Parathyroid adenoma (tissue), 2 donors: ENCODE measurements at regions not wholly inside any gene's neighbourhood (a gene's known extent, or its start where the extent isn't known, plus 50 kb on each side); places are given as distances from the start of the nearest gene placed in this dataset.

Source experiments
- H2AFZ ChIP-seq: fragments of 300-600 bp; sonication (generic); one replicate; pipeline ENCODE4 v1.7.0; 2017; ENCODE audit warnings: antibody characterized with exemption, mild to moderate bottlenecking
- H3K27ac ChIP-seq: fragments of 300-600 bp; sonication (generic); one replicate; pipeline ENCODE4 v1.7.0; 2017
- H3K27me3 ChIP-seq: fragments of 300-600 bp; sonication (generic); one replicate; pipeline ENCODE4 v1.7.0; 2017; ENCODE audit warnings: low read length; ENCODE audit not compliant: control insufficient read depth, insufficient read depth
- H3K36me3 ChIP-seq: fragments of 300-600 bp; sonication (generic); one replicate; pipeline ENCODE4 v1.7.0; 2017; ENCODE audit warnings: low read length; ENCODE audit not compliant: control insufficient read depth, insufficient read depth
- H3K4me1 ChIP-seq: fragments of 300-600 bp; sonication (generic); one replicate; pipeline ENCODE4 v1.7.0; 2017; ENCODE audit warnings: control low read depth
- H3K4me2 ChIP-seq: fragments of 300-600 bp; sonication (generic); one replicate; pipeline ENCODE4 v1.7.0; 2017; ENCODE audit warnings: low read length
- H3K4me3 ChIP-seq: fragments of 300-600 bp; sonication (generic); one replicate; pipeline ENCODE4 v1.7.0; 2017; ENCODE audit warnings: low read depth, low read length
- H3K79me2 ChIP-seq: fragments of 300-600 bp; sonication (generic); one replicate; pipeline ENCODE4 v1.7.0; 2017; ENCODE audit warnings: control low read depth
- H3K9ac ChIP-seq: fragments of 300-600 bp; sonication (generic); one replicate; pipeline ENCODE4 v1.7.0; 2017; ENCODE audit warnings: mild to moderate bottlenecking
- H3K9me3 ChIP-seq: fragments of 300-600 bp; sonication (generic); one replicate; pipeline ENCODE4 v1.7.0; 2017; ENCODE audit warnings: low read length; ENCODE audit not compliant: control insufficient read depth
- TF ChIP-seq, protein P1 (sequence below): fragments of 300-600 bp; sonication (generic); IDR thresholded peaks from one replicate; pipeline ENCODE4 v1.7.0; 2017; ENCODE audit warnings: antibody characterized with exemption, mild to moderate bottlenecking
- donor health status: primary hyperparathyroidism.

DNA sequence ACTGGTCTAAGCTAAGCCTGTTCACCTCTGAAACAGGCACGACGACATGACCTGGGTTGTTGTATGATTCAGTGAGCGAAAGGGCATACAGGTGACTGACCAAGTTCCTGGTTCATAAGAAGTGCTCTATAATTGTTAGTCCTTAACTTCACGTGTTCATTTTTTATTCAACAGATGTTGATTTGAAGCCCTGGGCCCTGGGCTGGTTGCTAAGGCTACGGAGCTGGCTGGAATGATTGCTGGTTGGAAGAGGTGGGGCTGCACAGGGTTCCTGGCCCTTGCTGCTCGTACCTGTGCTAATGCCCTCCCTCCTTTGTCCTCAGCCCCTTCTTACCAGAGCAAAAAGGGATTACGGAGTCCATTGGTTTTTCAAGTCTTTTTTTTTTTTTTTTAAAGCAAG, 111.3 kb upstream of the CSF3R start:
- H3K4me1 ChIP-seq: no peaks in the 10 kb centered on the region
- no peaks in the 10 kb centered on the region for H3K27me3 ChIP-seq
- H3K9ac ChIP-seq: no peak overlapping the region
- no peak overlapping the region for H3K27ac ChIP-seq
- no peak overlapping the region for H2AFZ ChIP-seq
- no peak overlapping the region for H3K4me3 ChIP-seq
- H3K9me3 ChIP-seq: no peaks in the 10 kb centered on the region
- H3K4me2 ChIP-seq: no peak overlapping the region
- H3K79me2 ChIP-seq: no peaks in the 10 kb centered on the region
- TF ChIP-seq, protein P1, sequence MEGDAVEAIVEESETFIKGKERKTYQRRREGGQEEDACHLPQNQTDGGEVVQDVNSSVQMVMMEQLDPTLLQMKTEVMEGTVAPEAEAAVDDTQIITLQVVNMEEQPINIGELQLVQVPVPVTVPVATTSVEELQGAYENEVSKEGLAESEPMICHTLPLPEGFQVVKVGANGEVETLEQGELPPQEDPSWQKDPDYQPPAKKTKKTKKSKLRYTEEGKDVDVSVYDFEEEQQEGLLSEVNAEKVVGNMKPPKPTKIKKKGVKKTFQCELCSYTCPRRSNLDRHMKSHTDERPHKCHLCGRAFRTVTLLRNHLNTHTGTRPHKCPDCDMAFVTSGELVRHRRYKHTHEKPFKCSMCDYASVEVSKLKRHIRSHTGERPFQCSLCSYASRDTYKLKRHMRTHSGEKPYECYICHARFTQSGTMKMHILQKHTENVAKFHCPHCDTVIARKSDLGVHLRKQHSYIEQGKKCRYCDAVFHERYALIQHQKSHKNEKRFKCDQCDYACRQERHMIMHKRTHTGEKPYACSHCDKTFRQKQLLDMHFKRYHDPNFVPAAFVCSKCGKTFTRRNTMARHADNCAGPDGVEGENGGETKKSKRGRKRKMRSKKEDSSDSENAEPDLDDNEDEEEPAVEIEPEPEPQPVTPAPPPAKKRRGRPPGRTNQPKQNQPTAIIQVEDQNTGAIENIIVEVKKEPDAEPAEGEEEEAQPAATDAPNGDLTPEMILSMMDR: no peak
- no peaks in the 10 kb centered on the region for H3K36me3 ChIP-seq

DNA sequence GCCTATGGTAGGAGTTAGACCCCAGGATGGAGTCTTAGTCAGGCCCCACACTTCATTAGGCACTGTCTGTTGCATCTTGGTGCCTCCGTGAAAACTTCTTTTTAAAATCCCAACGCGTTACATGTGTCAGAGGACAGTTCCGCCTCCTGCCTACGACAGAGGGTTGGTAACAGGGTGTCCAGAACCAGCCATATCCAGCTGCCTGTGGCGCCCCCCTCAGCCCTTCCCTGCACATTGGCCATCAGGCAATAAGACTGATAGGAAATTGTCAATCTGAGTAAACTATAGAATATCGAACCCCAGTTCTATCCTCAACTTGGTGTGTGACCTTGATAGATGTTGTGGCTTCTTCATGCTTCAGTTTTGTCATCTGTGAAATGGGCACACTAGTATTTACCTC, 108.6 kb upstream of the CSF3R start:
- Histone ChIP-seq H3K27ac (no peak overlapping the region), H3K4me3 (no peak overlapping the region), H3K9me3 (no peaks in the 10 kb centered on the region), H3K9ac (no peak overlapping the region), H2AFZ (no peak overlapping the region), H3K4me1 (no peaks in the 10 kb centered on the region), H3K36me3 (no peaks in the 10 kb centered on the region), H3K27me3 (no peaks in the 10 kb centered on the region), H3K4me2 (no peak overlapping the region), H3K79me2 (no peaks in the 10 kb centered on the region)
- TF ChIP-seq, protein P1: no peak

DNA sequence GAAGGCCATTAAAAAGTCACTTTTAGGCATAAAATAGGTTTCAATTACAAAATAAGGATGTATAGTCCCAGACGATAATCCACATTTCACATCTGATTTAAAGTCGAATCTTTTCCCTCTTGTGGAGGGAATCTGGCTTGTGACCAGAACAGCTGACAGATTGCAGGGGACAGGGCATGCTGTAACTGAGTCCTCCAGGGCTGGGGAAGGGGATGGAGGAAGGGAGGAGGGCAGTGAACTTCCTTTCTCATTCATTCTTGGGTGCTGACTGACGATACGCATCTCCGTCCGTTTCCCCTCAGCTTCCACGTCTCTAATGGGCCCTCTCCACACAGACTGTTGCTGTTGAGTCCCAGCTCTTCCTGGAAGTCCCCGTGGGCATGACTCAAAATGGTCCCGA, 108.1 kb upstream of the CSF3R start:
- TF ChIP-seq, protein P1: no peak
- no peak overlapping the region for H2AFZ ChIP-seq
- no peak overlapping the region for H3K4me2 ChIP-seq
- H3K9me3 ChIP-seq: no peaks in the 10 kb centered on the region
- no peak overlapping the region for H3K9ac ChIP-seq
- H3K27ac ChIP-seq: no peak overlapping the region
- H3K79me2 ChIP-seq: no peaks in the 10 kb centered on the region
- H3K4me3 ChIP-seq: no peak overlapping the region
- no peaks in the 10 kb centered on the region for H3K27me3 ChIP-seq
- H3K4me1 ChIP-seq: no peaks in the 10 kb centered on the region
- H3K36me3 ChIP-seq: no peaks in the 10 kb centered on the region

DNA sequence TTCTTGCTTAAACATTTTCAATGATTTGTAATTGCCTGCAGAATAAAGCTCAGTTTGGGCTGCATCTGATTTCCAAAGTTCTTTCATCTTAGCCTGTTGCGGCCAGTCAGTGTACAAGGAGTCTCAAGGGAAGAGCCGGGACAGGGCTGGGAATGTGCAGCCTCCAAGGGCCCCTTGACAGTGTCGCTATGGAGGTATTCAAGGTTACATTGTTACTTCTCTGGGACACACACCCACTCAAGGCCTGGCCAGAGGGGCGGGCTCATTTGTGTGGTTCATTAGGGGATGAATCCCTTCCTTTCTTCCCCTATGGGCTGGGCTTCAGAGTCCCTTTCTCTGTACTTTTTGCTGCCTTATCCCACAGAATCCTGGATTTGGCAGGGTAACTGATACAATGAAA, 107.6 kb upstream of the CSF3R start:
- Histone ChIP-seq H2AFZ (no peak overlapping the region), H3K27me3 (no peaks in the 10 kb centered on the region), H3K4me2 (no peak overlapping the region)

DNA sequence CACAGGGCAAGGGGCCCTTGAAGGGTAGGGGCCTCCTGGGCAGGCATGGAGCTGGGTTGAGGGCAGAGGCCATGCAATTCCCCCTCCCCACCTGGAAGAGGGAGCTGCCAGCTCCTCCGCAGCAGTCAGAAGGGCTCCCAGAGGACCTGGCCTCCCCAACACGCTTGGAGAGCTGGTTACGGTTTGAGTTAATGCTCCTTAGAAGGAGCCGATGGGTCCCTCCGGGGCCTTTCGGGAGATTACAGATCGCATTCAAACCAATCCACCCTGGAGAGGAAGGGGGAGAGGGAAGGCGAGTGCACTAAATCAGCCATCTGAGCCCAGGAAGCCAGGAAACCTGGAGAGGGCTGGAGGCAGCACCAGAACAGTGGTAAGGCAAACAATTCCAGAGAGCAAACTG, 106.3 kb upstream of the CSF3R start:
- Histone ChIP-seq H2AFZ (no peak overlapping the region), H3K79me2 (no peaks in the 10 kb centered on the region), H3K36me3 (no peaks in the 10 kb centered on the region), H3K27me3 (no peaks in the 10 kb centered on the region), H3K4me3 (no peak overlapping the region), H3K4me1 (no peaks in the 10 kb centered on the region), H3K9me3 (no peaks in the 10 kb centered on the region), H3K4me2 (no peak overlapping the region), H3K9ac (no peak overlapping the region), H3K27ac (no peak overlapping the region)
- TF ChIP-seq, protein P1: no peak

More for the DNA sequence above, 107.6 kb upstream of the CSF3R start:
- Histone ChIP-seq H3K4me1 (no peaks in the 10 kb centered on the region), H3K9ac (no peak overlapping the region), H3K27ac (no peak overlapping the region), H3K9me3 (no peaks in the 10 kb centered on the region), H3K36me3 (no peaks in the 10 kb centered on the region), H3K4me3 (no peak overlapping the region), H3K79me2 (no peaks in the 10 kb centered on the region)
- TF ChIP-seq, protein P1: no peak
